ENCODE measurements at regions not wholly inside any gene's neighbourhood (a gene's known extent, or its start where the extent isn't known, plus 50 kb on each side); places are given as distances from the start of the nearest gene placed in this dataset.

DNA sequence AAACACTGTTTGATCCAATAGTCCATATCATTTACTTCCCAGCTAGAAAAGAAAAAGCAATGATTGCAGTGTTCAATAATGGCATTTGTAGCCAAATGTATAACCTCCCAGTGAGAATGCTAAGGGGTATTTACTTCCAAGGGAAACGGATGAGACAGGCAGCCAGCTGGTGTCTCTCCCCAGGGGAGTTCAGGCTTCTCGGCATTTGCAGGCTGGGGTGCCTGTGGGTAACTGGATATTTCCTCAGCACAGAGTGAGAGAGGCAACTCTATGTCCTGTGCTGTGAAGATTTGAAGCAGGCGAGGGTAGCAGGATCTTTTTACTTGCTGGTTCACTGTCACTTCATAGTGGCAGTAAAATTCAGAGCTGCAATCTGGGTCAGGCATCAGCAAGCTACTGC lies 1455.6 kb upstream of the TMEM132C start:
- Mint-ChIP-seq H3K4me1 (no peaks in the 10 kb centered on the region), H3K27ac (no peak overlapping the region), H3K9me3 (peaks cover 4 to 7% of the 10 kb centered on the region in 2 donors), H3K27me3 (ENCODE audit: low read depth in 2 of 2) (peaks cover 0 to 4% of the 10 kb centered on the region in 2 donors), H3K4me3 (no peak overlapping the region), H3K36me3 (no peaks in the 10 kb centered on the region)
- intact Hi-C loops (cut with micrococcal nuclease), result no loop called here
- H3K27me3 ChIP-seq (ENCODE audit: control insufficient read depth, insufficient read depth, low read length), result no peaks in the 10 kb centered on the region
- TF ChIP-seq, protein P1, sequence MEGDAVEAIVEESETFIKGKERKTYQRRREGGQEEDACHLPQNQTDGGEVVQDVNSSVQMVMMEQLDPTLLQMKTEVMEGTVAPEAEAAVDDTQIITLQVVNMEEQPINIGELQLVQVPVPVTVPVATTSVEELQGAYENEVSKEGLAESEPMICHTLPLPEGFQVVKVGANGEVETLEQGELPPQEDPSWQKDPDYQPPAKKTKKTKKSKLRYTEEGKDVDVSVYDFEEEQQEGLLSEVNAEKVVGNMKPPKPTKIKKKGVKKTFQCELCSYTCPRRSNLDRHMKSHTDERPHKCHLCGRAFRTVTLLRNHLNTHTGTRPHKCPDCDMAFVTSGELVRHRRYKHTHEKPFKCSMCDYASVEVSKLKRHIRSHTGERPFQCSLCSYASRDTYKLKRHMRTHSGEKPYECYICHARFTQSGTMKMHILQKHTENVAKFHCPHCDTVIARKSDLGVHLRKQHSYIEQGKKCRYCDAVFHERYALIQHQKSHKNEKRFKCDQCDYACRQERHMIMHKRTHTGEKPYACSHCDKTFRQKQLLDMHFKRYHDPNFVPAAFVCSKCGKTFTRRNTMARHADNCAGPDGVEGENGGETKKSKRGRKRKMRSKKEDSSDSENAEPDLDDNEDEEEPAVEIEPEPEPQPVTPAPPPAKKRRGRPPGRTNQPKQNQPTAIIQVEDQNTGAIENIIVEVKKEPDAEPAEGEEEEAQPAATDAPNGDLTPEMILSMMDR (IDR thresholded peaks at IDR 0.05), result no peak
- DNase-seq (no peak), ATAC-seq (no peak)
- 38% methylated on average over 3 of the region's 3 CpGs for WGBS (ENCODE audit: insufficient coverage)
- H3K9me3 ChIP-seq (ENCODE audit: control insufficient read depth, insufficient read depth, low read length), result no peaks in the 10 kb centered on the region
- H3K4me1 ChIP-seq (ENCODE audit: control insufficient read depth, insufficient read depth, low read length), result no peaks in the 10 kb centered on the region
- H3K4me3 ChIP-seq (ENCODE audit: low read length), result no peak overlapping the region
- H3K27ac ChIP-seq (ENCODE audit: low read length), result no peak overlapping the region
- H3K36me3 ChIP-seq (ENCODE audit: control insufficient read depth, insufficient read depth, low read length), result no peaks in the 10 kb centered on the region

GRCh38 chr12:126819554-126819953 lies 1447.4 kb upstream of the TMEM132C start:
- H3K36me3 ChIP-seq (ENCODE audit: control insufficient read depth, insufficient read depth, low read length), result no peaks in the 10 kb centered on the region
- Mint-ChIP-seq H3K36me3 (no peaks in the 10 kb centered on the region), H3K27me3 (ENCODE audit: low read depth in 2 of 2) (no peaks in the 10 kb centered on the region), H3K4me1 (no peaks in the 10 kb centered on the region), H3K27ac (no peak overlapping the region), H3K9me3 (peaks cover 8 to 14% of the 10 kb centered on the region in 2 donors), H3K4me3 (no peak overlapping the region)
- H3K27ac ChIP-seq (ENCODE audit: low read length), result no peak overlapping the region
- peaks cover 3% of the 10 kb centered on the region for H3K9me3 ChIP-seq (ENCODE audit: control insufficient read depth, insufficient read depth, low read length)
- WGBS (ENCODE audit: insufficient coverage), result 87% methylated on average over 2 of the region's 2 CpGs
- DNase-seq (no peak), ATAC-seq (no peak)
- no peaks in the 10 kb centered on the region for H3K27me3 ChIP-seq (ENCODE audit: control insufficient read depth, insufficient read depth, low read length)
- H3K4me3 ChIP-seq (ENCODE audit: low read length), result no peak overlapping the region
- no peaks in the 10 kb centered on the region for H3K4me1 ChIP-seq (ENCODE audit: control insufficient read depth, insufficient read depth, low read length)
- TF ChIP-seq, protein P1 (IDR thresholded peaks at IDR 0.05), result no peak
- intact Hi-C loops (cut with micrococcal nuclease), result no loop called here

GRCh38 chr12:126830778-126831680 lies 1435.9 kb upstream of the TMEM132C start:
- H3K4me1 ChIP-seq (ENCODE audit: control insufficient read depth, insufficient read depth, low read length), result no peaks in the 10 kb centered on the region
- Mint-ChIP-seq H3K9me3 (peaks cover 9 to 13% of the 10 kb centered on the region in 2 donors), H3K36me3 (peaks cover 10% of the 10 kb centered on the region), H3K27me3 (ENCODE audit: low read depth in 2 of 2) (peaks cover 0 to 7% of the 10 kb centered on the region in 2 donors), H3K27ac (no peak overlapping the region), H3K4me1 (no peaks in the 10 kb centered on the region), H3K4me3 (no peak overlapping the region)
- H3K27ac ChIP-seq (ENCODE audit: low read length), result no peak overlapping the region
- DNase-seq (no peak), ATAC-seq (no peak)
- H3K27me3 ChIP-seq (ENCODE audit: control insufficient read depth, insufficient read depth, low read length), result no peaks in the 10 kb centered on the region
- TF ChIP-seq, protein P1 (IDR thresholded peaks at IDR 0.05), result no peak
- H3K36me3 ChIP-seq (ENCODE audit: control insufficient read depth, insufficient read depth, low read length), result no peaks in the 10 kb centered on the region
- intact Hi-C loops (cut with micrococcal nuclease), result no loop called here
- peaks cover 3% of the 10 kb centered on the region for H3K9me3 ChIP-seq (ENCODE audit: control insufficient read depth, insufficient read depth, low read length)
- no peak overlapping the region for H3K4me3 ChIP-seq (ENCODE audit: low read length)
- 80% methylated on average over 1 of the region's 2 CpGs for WGBS (ENCODE audit: insufficient coverage)

All from natural killer cell (primary cell).